Lower leg skin (tissue), 4 donors: ENCODE measurements at regions not wholly inside any gene's neighbourhood (a gene's known extent, or its start where the extent isn't known, plus 50 kb on each side); places are given as distances from the start of the nearest gene placed in this dataset.

ENCODE experiments used
- DNase-seq, 2 donors: peaks; one replicate each; pipeline ENCODE4 v3.0.0-alpha.2; 2019; ENCODE audit warnings: low spot score in 2 of 2
- H3K4me3 ChIP-seq: fragments of 200-600 bp; sonication (generic); 2 replicates; pipeline ENCODE4 v1.5.1; 2017; ENCODE audit warnings: mild to moderate bottlenecking, low read depth; ENCODE audit not compliant: poor library complexity, severe bottlenecking
- CTCF ChIP-seq, 3 donors: fragments of 450-650 bp; IDR thresholded peaks; one replicate each; pipeline ENCODE4 v1.5.1; 2016; ENCODE audit warnings: antibody characterized with exemption in 3 of 3, mild to moderate bottlenecking in 3 of 3, moderate library complexity in 2 of 3
- POLR2A ChIP-seq, 2 donors: fragments of 450-650 bp; IDR thresholded peaks; one replicate each; pipeline ENCODE4 v1.6.1; 2016 to 2017; ENCODE audit warnings: antibody characterized with exemption in 2 of 2, mild to moderate bottlenecking in 1 of 2, moderate library complexity in 1 of 2
- WGBS, 2 donors: methylation state at CpG; one replicate each; pipeline ENCODE4 v1.1.5; 2018; 5-methylcytosine and 5-hydroxymethylcytosine counted together
- intact Hi-C: fragments of 100-400 bp; cut with DNase I; formaldehyde crosslinking; loops from one replicate; pipeline ENCODE4 v1.15.0; 2023; ENCODE audit warnings: low total_unique reads
- microRNA-seq, 2 donors: library from miRNA; unstranded; fragments of <30 nt; microRNA quantifications; one replicate each; pipeline ENCODE4, GENCODE V29; 2016; ENCODE audit warnings: borderline replicate concordance in 2 of 2, borderline number of aligned reads in 1 of 2

GRCh38 chr4:86543080-86543479, 51.0 kb upstream of the PTPN13 start:
- 74 to 79% methylated on average over 3 of the region's 3 CpGs for WGBS, 2 donors
- intact Hi-C loops: no loop called here
- TF ChIP-seq CTCF (IDR thresholded peaks at IDR 0.05) (no peak), POLR2A (IDR thresholded peaks at IDR 0.05) (no peak)
- DNase-seq: no peak
- no peak overlapping the region for H3K4me3 ChIP-seq

- DNase-seq: no peak
- TF ChIP-seq CTCF (IDR thresholded peaks at IDR 0.05) (no peak), POLR2A (IDR thresholded peaks at IDR 0.05) (no peak)
- no peak overlapping the region for H3K4me3 ChIP-seq
- 46 to 55% methylated on average over 2 of the region's 2 CpGs for WGBS, 2 donors
- intact Hi-C loops: no loop called here
Measured at GRCh38 chr4:86543560-86544309, 50.4 kb upstream of the PTPN13 start.

GRCh38 chr4:86544310-86544966, 49.7 kb upstream of the PTPN13 start:
- DNase-seq: no peak
- TF ChIP-seq CTCF (IDR thresholded peaks at IDR 0.05): no peak
- no peak for TF ChIP-seq POLR2A (IDR thresholded peaks at IDR 0.05)
- intact Hi-C loops: no loop called here
- 45 to 66% methylated on average over 2 of the region's 2 CpGs for WGBS, 2 donors
- H3K4me3 ChIP-seq: no peak overlapping the region

Small RNA genes lying in the stretch of these regions (microRNA-seq; reads per million reads assigned to microRNA genes)
- 0 to 0.68 reads per million in 2 donors for gene MIR4452
